GM23248 (cell line): ENCODE measurements at regions not wholly inside any gene's neighbourhood (a gene's known extent, or its start where the extent isn't known, plus 50 kb on each side); places are given as distances from the start of the nearest gene placed in this dataset.

Experiments
- DNase-seq: peaks from one replicate; pipeline ENCODE4 v3.0.0-alpha.2; 2015
- H2AFZ ChIP-seq: fragments of 200-600 bp; sonication (generic); 2 replicates; pipeline ENCODE4 v1.6.1; 2016; ENCODE audit warnings: antibody characterized with exemption
- H3F3A ChIP-seq: fragments of 200-600 bp; sonication (generic); 2 replicates; pipeline ENCODE4 v1.6.1; 2016; ENCODE audit warnings: mild to moderate bottlenecking, antibody characterized with exemption, mixed run types; ENCODE audit not compliant: insufficient read depth
- H3K27ac ChIP-seq: fragments of 200-600 bp; sonication (generic); 2 replicates; pipeline ENCODE4 v1.5.1; 2016; ENCODE audit warnings: mild to moderate bottlenecking
- H3K27me3 ChIP-seq: fragments of 200-600 bp; sonication (generic); replicated peaks from 2 replicates; pipeline ENCODE4 v1.6.1; 2016; ENCODE audit warnings: mild to moderate bottlenecking; ENCODE audit not compliant: insufficient read depth
- H3K36me3 ChIP-seq: fragments of 200-600 bp; sonication (generic); 2 replicates; pipeline ENCODE4 v1.6.1; 2016; ENCODE audit warnings: low read depth, mild to moderate bottlenecking
- H3K4me1 ChIP-seq: fragments of 200-600 bp; sonication (generic); 2 replicates; pipeline ENCODE4 v1.6.1; 2016; ENCODE audit warnings: mild to moderate bottlenecking; ENCODE audit not compliant: insufficient read depth
- H3K4me2 ChIP-seq: fragments of 200-600 bp; sonication (generic); one replicate; pipeline ENCODE4 v1.6.1; 2016; ENCODE audit warnings: mild to moderate bottlenecking; ENCODE audit not compliant: unreplicated experiment
- H3K4me3 ChIP-seq: fragments of 200-600 bp; sonication (generic); 2 replicates; pipeline ENCODE4 v1.5.1; 2016; ENCODE audit warnings: mild to moderate bottlenecking
- H3K79me2 ChIP-seq: fragments of 200-600 bp; sonication (generic); 2 replicates; pipeline ENCODE4 v1.6.1; 2016; ENCODE audit warnings: mild to moderate bottlenecking; ENCODE audit not compliant: insufficient read depth
- H3K9ac ChIP-seq: fragments of 200-600 bp; sonication (generic); 2 replicates; pipeline ENCODE4 v1.6.1; 2016; ENCODE audit warnings: mild to moderate bottlenecking
- H3K9me2 ChIP-seq: fragments of 200-600 bp; sonication (generic); 2 replicates; pipeline ENCODE4 v1.6.1; 2016; ENCODE audit warnings: mixed run types, mild to moderate bottlenecking, moderate library complexity; ENCODE audit not compliant: insufficient read depth
- H3K9me3 ChIP-seq: fragments of 200-600 bp; sonication (generic); one replicate; pipeline ENCODE4 v1.6.1; 2017; ENCODE audit warnings: low read depth
- H4K20me1 ChIP-seq: fragments of 200-600 bp; sonication (generic); 2 replicates; pipeline ENCODE4 v1.6.0; 2016; ENCODE audit not compliant: insufficient read depth
- EZH2 ChIP-seq: fragments of 200-600 bp; sonication (generic); IDR thresholded peaks from 2 replicates; pipeline ENCODE4 v1.6.1; 2018; ENCODE audit warnings: antibody characterized with exemption, mild to moderate bottlenecking; ENCODE audit not compliant: insufficient read depth, poor library complexity, severe bottlenecking
- EZH2phosphoT487 ChIP-seq: fragments of 200-600 bp; sonication (generic); IDR thresholded peaks from 2 replicates; pipeline ENCODE4 v1.6.1; 2018; ENCODE audit warnings: antibody characterized with exemption, moderate library complexity, mild to moderate bottlenecking, low read depth; ENCODE audit not compliant: insufficient read depth
- WGBS, 2 experiments: methylation state at CpG; one replicate each; pipeline ENCODE4 v1.1.6; 2015 to 2017; ENCODE audit warnings: low lambda C conversion rate in 2 of 2, low coverage in 1 of 2; ENCODE audit errors: missing lambda C conversion rate in 2 of 2; 5-methylcytosine and 5-hydroxymethylcytosine counted together
- in situ Hi-C: fragments of 300-500 bp; cut with MboI; formaldehyde crosslinking; loops from 2 replicates; pipeline ENCODE4 v1.15.0; 2020

DNA sequence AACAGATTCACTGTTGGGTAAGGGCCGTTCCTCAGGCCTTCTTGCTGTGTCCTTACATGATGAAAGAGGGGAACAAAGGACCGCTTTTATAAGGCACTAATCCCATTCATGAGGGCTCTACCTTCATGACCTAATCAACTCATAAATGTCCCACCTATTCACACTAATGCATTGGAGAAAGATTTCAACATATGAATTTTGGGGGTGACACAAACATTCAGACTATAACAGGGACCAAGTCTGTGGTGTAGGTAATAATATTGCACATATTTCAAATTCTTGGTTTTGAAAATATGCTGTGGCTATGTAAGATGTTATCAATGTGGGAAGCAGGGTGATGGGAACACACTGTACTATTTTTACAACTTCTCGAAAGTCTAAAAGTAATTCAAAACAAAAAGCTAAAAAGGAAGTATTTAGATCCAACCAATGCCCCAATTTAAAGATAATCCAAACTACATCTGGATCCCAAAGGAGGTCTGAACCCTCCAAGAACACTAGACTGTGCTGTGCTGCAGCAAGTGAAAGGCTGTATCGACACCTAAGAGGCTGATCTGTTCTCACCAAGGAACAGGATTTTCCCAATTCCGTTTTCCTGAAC, 82.4 kb upstream of the TGIF1 start:
- Histone ChIP-seq H3K36me3 (no peaks in the 10 kb centered on the region), H3K4me2 (peak overlapping the region; percentile 80), H3K9ac (peak overlapping the region; percentile 55), H3K27me3 (no peaks in the 10 kb centered on the region), H3K9me3 (no peaks in the 10 kb centered on the region), H3K79me2 (no peaks in the 10 kb centered on the region), H3K4me1 (peaks cover 24% of the 10 kb centered on the region), H3F3A (peaks cover 15% of the 10 kb centered on the region; the same call in 1 of the 2 replicates), H3K9me2 (no peaks in the 10 kb centered on the region), H3K4me3 (peak overlapping the region; percentile 32), H4K20me1 (no peaks in the 10 kb centered on the region), H2AFZ (no peak overlapping the region; the same call in 1 of the 2 replicates), H3K27ac (peak overlapping the region; percentile 78)
- 43 to 47% methylated on average over 5 of the region's 5 CpGs for WGBS, 2 experiments
- TF ChIP-seq EZH2phosphoT487 (no peak), EZH2 (no peak)
- DNase-seq: peak; percentile 46
- in situ Hi-C loops: no loop called here

DNA sequence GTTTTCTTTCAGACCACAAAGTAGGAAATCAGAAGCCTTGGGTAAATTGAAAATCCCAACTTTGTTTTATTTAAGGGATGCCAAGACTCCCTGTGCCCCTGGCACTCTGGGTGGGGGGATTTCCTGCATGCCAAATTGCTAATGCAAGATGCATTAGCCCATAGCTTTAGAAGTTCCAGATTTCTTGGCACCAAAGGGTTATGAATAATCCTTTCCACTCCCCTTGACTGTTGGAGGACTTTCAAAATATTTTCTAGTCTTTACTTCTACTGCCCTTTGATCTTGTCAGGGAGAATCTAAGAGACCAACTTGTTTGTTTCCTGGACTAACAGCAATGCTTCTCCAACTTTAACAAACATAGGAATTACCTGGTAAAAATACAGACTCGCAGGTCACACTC, 81.8 kb upstream of the TGIF1 start:
- TF ChIP-seq EZH2: no peak
- TF ChIP-seq EZH2phosphoT487: no peak
- Histone ChIP-seq H3K4me3 (peak overlapping the region; percentile 32), H3K4me1 (peaks cover 24% of the 10 kb centered on the region), H3K36me3 (no peaks in the 10 kb centered on the region), H2AFZ (no peak overlapping the region; the same call in 1 of the 2 replicates), H3K9me2 (no peaks in the 10 kb centered on the region), H3F3A (peaks cover 15% of the 10 kb centered on the region; the same call in 1 of the 2 replicates), H3K27me3 (no peaks in the 10 kb centered on the region), H3K9me3 (no peaks in the 10 kb centered on the region), H3K4me2 (peak overlapping the region; percentile 80), H3K9ac (peak overlapping the region; percentile 55), H4K20me1 (no peaks in the 10 kb centered on the region), H3K79me2 (no peaks in the 10 kb centered on the region), H3K27ac (peak overlapping the region; percentile 78)
- in situ Hi-C loops: no loop called here
- WGBS, 2 experiments: 42 to 59% methylated on average over 1 of the region's 1 CpG
- DNase-seq: peak; percentile 79

DNA sequence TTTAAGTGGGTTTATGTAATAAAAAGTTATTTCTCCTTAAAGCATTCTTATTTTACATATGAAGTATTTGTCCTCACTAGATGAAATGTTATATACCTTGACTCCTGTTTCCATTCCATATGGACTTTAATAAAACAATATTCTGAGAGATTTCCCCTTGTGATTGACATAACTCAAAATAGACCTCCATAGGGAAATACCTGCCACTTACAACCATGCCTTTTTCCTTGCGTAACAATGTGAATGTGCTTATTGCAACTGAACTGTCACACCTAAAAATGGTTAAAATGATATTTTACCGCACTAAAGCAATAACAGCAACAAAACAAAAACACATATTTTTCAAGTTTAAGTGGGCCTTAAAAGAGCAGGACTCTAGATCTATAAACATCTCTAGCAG, 70.3 kb upstream of the TGIF1 start:
- Histone ChIP-seq H3K4me2 (no peak overlapping the region), H2AFZ (no peak overlapping the region), H3K9ac (no peak overlapping the region), H4K20me1 (no peaks in the 10 kb centered on the region), H3K4me1 (peaks cover 16% of the 10 kb centered on the region), H3K9me2 (no peaks in the 10 kb centered on the region), H3F3A (no peaks in the 10 kb centered on the region), H3K79me2 (no peaks in the 10 kb centered on the region), H3K4me3 (no peak overlapping the region), H3K27me3 (no peaks in the 10 kb centered on the region), H3K9me3 (no peaks in the 10 kb centered on the region), H3K36me3 (no peaks in the 10 kb centered on the region), H3K27ac (no peak overlapping the region)
- TF ChIP-seq EZH2: no peak
- no peak for TF ChIP-seq EZH2phosphoT487
- 99 to 100% methylated on average over 2 of the region's 2 CpGs for WGBS, 2 experiments
- in situ Hi-C loops: no loop called here
- DNase-seq: no peak

DNA sequence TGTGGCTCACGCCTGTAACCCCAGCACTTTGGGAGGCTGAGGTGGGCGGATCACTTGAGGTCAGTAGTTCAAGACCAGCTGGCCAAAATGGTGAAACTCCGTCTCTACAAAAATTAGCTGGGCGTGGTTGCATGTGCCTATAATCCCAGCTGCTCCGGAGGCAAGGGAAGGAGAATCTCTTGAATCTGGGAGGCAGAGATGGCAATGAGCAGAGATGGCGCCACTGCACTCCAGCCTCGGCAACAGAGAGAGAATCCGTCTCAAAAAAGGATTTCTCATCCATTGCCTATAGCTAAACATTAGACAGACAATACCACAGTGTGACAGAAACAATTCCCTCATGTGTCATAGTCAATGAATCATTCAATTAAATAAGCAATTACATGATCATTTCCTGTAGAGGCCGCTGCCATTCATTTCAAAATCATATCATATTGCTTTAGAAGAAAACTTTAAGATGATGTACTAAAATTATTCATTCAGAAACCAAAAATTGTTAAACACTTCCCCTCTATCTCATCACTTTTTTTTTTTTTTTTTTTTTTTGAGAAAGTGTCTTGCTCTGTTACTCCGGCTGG, 69.5 kb upstream of the TGIF1 start:
- Histone ChIP-seq H3K4me3 (no peak overlapping the region), H3K4me1 (peaks cover 16% of the 10 kb centered on the region), H3K9me2 (no peaks in the 10 kb centered on the region), H3K79me2 (no peaks in the 10 kb centered on the region), H3K36me3 (no peaks in the 10 kb centered on the region), H2AFZ (peak overlapping the region; percentile 15; the same call in 1 of the 2 replicates), H3K9ac (no peak overlapping the region), H3K4me2 (peak overlapping the region; percentile 37), H3K9me3 (no peaks in the 10 kb centered on the region), H3F3A (no peaks in the 10 kb centered on the region), H4K20me1 (no peaks in the 10 kb centered on the region), H3K27me3 (no peaks in the 10 kb centered on the region), H3K27ac (0 out of 2 replicates have a peak overlapping the region, but pooled peaks have one; percentile 11)
- in situ Hi-C loops: no loop called here
- 46 to 52% methylated on average over 10 of the region's 10 CpGs for WGBS, 2 experiments
- TF ChIP-seq EZH2phosphoT487 (no peak), EZH2 (no peak)
- DNase-seq: peak; percentile 58
